Mammary epithelial cell (primary cell): ENCODE measurements at regions not wholly inside any gene's neighbourhood (a gene's known extent, or its start where the extent isn't known, plus 50 kb on each side); places are given as distances from the start of the nearest gene placed in this dataset.

Experiments used
- CTCF ChIP-seq, 2 donors: IDR thresholded peaks in 1 of 2; conservative IDR thresholded peaks in 1 of 2; 2 replicates each; pipeline ENCODE4 v1.5.1; 2011 to 2012; ENCODE audit warnings: inconsistent platforms in 2 of 2, low read length in 2 of 2, mild to moderate bottlenecking in 2 of 2, control low read depth in 1 of 2, low read depth in 1 of 2; ENCODE audit not compliant: insufficient read depth in 1 of 2; ENCODE audit errors: extremely low read depth in 1 of 2
- EZH2 ChIP-seq: IDR thresholded peaks from 2 replicates; pipeline ENCODE4 v1.6.1; 2012; ENCODE audit warnings: low read length, inconsistent platforms, borderline replicate concordance

- no peak for TF ChIP-seq CTCF (conservative IDR thresholded peaks at IDR 0.05 in 1 of 2, IDR thresholded peaks at IDR 0.05 in 1 of 2; ENCODE audit: extremely low read depth in 1 of 2, insufficient read depth in 1 of 2, low read depth in 1 of 2, low read length in 2 of 2)
- TF ChIP-seq EZH2 = no peak
Measured at GRCh38 chr7:19295376-19295775, 150.2 kb upstream of the FERD3L start.
